Activated effector memory CD4-positive, alpha-beta T cell treated with anti-CD3 and anti-CD28 coated beads, Interleukin-2, amount 50 U/mL, for 16 hours (primary cell): ENCODE measurements at regions not wholly inside any gene's neighbourhood (a gene's known extent, or its start where the extent isn't known, plus 50 kb on each side); places are given as distances from the start of the nearest gene placed in this dataset.

ENCODE experiments used
- DNase-seq: peaks from one replicate; pipeline ENCODE4 v3.0.0-alpha.2; 2020

DNA sequence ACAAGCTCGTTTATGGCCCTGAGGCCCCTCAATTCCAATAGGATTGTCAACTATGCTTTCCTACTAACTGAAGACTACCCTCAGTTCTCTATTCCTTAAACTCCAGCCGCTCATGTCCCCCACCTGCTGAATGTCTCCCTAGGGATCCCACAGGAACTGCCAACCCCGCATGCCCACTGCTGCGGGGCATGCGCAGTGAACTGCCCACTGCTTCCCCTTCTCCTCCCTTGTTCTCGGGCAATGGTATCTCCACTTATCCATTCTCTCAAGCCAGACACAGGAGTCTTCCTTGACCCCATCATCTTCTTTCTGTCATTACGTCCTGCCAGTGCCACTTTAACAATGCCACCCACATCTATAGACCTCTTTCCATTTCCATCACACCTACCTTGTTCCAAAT, 90.0 kb downstream of the FGF18 start:
- no peak for DNase-seq

DNA sequence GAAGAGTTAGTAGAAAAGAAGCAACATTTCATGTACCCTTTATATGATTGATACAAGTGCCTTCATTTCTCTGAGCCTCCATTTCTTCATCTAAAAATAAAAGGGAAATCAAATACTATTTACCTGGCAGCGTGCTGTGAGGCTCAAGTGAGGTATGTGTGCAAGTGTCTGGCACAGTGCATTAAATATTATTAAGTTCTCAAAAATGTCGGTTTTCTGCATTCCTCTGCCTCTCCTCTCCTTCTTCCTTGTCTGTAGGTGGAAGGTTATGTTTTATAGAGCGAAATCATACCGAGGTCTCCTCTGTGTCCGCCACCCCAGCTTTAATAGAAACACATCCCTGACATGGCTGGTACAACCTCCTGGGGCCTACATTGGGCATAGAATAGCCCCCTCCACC, 93.0 kb downstream of the FGF18 start:
- no peak for DNase-seq

DNA sequence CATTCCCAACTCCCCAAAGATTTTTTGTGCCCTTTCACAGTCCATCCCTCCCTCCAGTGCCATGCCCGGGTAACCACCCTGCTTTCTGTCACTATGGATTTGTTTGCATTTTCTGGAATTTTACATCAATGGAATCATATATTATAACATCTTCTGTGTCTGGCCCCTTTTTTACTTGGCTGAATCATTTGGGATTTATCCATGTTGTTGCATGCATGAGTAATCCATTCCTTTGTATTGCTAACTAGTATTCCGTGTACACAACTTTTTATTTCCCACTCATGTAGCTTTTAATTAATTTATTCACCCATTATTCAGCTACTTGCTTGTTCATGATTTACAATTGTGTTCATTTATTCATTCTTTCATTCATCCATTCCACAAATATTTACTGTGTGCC, 94.1 kb downstream of the FGF18 start:
- no peak for DNase-seq

DNA sequence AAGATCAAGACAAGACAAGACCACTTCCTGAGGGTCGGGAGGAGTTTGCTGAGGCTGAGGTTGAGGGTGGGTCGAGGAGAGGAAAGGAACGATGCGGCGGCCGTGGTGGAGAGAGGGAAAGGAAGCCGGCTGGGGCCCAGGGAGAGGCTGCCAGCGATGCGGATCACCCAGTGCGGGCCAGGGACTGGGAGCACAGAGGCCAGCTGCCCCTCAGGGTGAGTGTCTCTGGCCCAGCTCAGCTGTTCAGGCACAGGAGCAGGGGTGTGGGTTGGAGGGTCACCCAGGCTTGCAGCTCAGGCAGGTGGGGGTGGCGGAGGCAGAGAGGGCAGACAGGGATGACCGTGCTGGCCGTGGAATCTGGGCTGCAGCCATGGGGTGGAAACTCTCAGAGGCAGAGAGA, 99.5 kb downstream of the FGF18 start:
- no peak for DNase-seq

DNA sequence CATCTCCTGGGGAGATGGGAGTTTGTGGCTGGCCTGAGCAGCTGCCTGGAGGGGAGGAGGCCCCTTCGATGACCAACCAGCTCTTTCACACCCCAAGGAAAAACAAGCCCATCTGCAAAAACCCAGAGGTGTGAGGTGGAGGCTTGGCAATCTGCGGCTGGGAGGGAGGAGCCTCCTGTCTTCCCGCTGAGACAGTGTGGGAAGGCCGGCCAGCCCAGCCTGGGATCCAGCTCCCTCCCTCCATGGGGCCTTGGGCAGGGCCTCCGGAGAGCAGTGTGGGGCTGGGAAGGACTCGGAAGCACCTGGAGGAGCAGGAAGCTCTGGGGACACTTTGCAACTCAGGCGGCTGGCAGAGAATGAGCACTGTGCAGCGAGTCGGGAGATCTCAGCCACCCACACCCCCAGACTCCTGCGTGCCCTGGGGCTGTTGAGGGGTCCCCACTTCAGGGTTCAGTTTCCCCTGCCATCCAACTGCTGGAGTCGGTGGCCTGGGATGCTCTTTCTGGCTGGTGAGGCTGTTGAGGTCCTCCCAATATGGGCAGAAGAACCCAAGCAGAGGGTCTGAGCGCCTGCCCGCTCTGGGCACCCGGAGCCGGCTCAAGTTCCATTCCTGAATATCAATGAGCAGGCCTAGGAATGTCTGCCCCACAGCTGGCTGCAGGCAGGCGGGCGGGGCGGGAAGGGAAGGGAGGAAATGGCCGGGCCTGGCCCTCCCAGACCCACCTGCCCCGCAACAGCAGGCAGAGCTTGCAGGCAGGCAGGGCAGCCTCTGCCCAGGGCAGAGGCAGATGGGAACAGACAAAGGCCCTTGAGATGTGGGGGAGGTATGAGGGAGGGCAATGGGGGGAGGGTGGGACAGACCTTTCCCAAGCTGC, 101.1 kb downstream of the FGF18 start:
- no peak for DNase-seq

DNA sequence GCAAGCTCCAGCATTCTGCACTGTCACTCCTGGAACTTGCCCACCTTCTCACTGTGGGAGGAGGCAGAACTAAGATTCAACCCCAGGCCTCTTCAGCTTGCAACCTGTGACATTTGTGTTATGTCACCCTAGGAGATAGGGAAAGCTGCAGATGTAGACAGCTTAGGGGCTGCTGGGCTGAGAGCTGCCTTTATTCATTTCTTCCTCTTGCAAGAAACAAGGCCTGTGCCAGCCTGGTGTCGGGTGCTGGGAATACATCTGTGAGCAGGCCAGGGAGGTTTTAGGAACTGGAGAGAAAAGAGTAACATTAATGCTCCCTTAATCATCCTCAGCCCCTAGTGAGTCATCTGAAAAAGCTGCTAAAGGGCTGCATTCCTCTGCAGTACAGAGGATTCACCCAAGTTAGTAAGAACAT, 101.8 kb downstream of the FGF18 start:
- no peak for DNase-seq

DNA sequence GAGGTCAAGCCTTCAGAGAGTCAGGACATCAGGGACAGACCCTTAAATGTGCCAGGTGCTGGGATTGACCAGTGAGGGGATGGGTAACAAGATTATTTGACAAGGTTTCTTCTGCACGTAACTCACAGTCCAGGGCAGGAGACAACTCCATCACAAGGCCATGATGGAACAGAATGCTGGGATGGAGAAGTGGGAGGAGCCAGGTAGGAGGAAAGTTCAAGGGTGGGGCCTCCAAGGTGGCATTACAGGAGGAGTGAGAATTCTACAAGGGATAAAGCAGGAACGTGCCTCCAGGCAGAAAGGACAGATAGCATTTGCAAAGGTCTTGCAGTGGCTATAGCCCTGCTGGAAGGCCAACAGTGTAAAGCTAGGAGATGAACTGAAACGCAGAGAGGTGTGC, 102.2 kb downstream of the FGF18 start:
- DNase-seq, result no peak

DNA sequence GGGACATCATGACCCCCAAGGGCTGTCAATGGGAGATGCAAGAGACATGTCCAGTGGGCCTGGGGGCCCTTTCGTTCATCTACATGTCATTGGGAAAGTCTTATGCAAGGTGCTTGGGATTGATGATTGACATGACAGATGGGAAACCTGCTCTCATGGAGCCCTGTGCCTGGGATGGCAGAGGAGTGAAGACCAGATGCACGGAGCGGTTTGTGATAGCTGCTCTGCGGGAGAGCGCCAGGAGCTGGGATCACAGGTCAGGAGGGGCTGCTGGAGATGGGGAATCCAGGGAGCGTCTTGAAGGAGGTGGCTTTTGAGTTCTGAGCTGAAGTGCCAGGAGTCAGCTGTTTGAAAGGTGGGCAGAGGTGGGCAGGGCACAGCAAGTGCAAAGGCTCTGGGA, 104.3 kb downstream of the FGF18 start:
- DNase-seq, result peak; percentile 28

DNA sequence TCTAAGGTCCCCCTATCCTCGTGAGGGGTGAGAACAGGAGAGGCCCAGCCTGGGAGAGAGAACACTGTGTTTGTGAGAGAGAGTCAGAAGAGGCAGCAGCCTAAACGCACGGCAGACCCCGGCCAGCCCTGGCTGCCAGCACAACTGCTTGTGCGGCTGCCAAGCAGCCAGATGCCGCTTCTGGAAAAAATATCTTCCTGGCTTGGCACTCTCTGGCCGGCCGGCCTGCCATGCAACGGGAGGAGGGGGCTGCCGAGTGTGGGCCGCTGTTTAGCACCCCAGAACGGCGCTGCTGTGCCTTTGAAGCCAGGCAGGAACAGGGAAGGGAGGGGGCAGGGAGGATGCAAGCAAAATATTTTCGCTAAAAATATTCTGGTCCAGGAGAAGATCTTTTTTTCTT, 105.0 kb downstream of the FGF18 start:
- DNase-seq, result peak; percentile 28

DNA sequence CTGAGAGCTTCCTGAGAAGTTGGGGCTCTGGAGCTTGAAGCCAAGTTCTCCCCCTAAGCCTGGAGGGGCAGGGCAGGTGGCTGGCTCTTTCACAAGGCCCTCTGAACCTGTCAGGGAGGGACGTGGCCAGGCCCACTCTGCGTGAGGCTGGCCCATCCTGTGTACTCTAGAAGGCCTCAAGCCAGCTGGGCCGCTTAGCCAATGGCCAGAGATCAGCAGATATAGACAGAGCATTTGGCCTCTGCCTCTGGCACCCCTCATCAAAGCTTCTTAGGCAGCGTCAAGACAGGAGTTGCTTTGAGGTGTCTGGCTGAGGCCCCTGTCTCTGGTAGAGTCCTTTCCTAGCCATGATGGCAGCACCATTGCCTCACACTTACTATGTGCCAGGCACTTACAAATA, 105.6 kb downstream of the FGF18 start:
- DNase-seq, result no peak

DNA sequence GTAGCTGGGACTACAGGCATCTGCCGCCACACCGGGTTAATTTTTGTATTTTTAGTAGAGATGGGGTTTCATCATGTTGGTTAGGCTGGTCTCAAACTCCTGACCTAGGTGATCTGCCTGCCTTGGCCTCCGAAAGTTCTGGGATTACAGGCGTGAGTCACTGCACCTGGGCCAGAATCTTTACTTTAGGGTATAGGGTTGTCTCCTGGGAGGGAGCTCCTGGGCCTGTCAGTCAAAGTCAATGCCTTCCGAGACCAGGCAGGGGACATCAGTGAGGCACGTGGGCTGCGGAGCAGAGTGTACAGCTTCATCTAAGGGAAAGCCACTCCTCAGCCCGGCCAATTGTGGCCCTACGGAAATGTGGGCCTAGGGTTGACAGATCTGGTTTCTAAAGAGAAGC, 108.6 kb downstream of the FGF18 start:
- no peak for DNase-seq

DNA sequence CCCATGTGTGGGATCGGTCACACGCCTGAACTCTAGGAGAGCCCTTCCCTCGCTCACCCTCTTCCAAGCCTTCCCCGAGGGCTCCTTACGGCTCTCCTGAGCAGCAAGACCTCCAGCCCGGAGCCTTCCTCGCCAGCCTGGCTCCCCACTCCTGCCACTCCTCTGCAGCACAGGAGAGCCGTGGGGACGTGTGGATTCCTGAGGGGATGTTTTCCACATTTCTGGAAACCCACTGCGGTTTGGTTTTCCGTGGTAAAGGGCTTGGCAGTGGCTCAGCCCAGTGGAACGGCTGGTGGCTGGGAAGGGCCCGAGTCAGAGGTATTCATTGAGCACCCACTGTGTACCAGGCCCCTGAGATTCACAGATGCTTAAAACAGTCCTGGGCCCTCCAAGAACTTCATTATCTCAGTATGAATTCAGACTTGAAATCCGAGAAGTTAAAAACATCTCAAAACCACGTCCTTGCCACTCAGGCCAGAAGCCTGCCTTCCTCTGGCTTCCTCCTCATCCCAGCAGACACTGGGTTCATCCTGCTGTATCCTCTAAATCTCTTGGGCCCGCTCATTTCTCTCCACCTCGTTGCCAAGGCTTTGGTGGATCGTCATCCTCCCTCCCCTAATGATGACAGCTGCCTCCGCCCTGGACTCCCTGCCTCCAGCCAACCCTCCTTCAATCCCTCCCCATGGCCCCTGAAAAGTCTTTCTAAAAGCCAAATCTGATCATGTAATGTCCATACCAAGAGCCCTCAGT, 109.6 kb downstream of the FGF18 start:
- no peak for DNase-seq

DNA sequence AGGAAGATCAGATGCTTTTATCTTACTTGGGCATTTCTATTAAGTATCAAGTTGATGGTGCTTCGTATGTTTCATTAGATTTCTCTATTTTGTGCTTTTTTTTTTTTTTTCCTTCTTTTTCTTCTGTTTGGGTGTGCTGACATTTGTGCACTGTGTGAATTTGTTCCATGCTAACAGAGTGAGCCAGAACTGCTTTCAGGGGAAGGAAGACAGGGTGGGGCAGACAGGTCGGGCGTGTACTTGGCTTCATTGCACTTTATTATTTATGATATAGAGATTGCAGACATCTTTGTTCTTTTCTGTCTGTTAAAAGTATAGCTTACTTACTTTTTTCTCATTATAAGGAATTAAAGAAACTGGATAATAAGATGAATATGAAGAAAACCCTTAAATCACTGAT, 112.2 kb downstream of the FGF18 start:
- no peak for DNase-seq

DNA sequence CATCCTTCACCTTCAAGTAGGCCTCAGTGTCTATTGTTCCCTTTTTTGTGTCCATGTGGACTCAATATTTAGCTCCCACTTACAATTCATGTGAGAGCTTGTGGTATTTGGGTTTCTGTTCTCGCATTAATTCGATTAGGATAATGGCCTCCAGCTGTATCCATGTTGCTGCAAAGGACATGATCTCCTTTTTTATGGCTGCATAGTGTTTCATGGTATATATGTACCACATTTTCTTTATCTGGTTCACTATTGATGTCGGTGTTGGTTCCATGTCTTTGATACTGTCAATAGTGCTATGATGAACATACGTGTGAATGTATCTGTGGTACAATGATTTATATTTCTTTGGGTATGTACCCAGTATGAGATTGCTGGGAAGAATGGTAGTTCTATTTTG, 113.7 kb downstream of the FGF18 start:
- no peak for DNase-seq

DNA sequence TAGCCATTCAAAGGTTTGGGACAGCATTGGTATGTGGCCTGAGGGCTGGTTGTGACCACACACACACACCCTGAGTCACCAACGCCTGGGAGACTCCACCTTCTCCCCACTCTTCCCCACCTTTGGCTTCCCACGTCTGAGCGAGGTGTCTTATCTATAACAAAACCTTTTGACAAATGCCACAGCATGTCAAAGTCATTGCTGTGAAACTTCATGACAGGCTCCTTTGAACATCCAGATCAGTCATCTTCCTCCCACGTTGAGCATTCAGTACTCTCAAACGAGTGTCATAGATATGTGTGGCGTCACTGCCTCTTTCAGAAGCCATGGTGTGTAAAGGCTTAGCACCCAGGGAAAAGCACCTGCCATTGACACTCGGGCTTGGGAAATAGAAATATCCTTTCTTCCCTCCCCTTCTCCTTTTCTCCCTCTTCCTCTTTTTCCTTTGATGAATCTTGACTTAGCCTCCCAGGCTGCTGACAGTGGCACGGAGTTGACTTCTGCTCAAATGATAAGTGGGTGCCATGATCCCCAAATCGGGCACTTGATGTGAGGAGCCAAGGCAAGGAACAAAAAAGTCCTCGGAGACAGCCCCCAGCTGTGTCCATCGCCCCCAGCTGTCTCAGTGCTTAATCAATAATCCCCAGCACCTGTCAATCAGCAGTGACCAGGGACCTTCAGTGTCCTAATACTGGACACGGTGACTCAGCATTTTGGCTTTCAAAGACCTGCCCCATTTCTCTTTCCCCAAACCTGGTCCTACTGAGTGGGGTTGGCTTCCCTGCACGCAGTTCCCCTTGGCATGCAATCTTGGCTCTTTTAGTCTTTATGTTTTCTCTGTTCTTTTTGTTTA, 114.8 kb downstream of the FGF18 start:
- DNase-seq, result no peak

DNA sequence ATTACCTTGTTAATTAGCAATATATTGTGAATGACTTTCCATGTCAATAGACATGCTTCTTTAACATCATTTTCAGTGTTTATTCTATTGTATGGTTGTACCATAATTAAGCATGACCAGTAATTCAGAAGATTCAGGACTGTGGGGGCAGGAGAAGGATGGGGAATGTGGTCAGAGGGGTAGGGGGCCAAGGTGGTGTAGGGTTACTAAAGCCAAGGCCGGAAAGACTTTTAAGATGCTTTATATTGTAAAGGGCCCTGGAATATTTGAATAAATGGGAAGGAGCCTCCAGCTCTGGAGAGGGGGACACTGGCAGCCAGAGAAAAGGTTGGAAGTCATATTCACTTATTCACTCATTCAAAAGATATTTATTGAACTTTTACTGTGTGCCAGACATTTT, 115.7 kb downstream of the FGF18 start:
- DNase-seq, result no peak

DNA sequence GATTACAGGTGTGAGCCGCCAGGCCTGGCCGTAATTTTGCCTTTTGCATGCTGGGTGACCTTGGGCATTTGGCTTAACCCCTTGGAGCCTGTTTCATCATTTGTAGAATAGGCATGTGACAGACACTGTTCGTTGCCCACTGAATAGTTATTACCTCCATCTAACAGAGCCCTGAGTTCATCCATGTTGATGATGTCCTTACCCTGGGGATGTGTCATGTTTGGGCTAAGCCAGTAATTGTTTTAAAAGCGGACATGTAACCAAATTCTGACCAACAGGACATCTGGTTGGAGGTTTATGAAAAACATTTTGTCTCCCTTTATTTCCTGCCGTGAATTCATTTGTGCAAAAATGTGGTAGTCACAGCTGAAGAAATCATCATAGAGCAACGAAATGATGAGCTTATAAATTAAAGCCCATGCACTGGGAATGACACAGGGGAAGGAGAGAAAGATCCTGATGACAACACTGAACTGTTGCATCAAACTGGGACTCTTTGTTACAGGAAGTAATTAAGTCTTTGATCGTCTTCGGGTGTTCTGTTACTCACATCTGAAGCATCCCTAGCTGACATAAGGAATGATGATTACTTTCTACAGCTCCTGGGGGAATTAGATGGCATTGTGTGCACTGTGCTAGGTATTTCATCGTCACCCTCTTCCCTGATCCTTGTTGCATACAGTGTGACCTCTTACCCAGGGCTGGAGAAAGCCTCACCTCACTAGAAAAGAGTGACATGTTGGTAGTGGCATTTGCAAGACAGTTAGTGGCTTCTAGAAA, 117.8 kb downstream of the FGF18 start:
- no peak for DNase-seq

DNA sequence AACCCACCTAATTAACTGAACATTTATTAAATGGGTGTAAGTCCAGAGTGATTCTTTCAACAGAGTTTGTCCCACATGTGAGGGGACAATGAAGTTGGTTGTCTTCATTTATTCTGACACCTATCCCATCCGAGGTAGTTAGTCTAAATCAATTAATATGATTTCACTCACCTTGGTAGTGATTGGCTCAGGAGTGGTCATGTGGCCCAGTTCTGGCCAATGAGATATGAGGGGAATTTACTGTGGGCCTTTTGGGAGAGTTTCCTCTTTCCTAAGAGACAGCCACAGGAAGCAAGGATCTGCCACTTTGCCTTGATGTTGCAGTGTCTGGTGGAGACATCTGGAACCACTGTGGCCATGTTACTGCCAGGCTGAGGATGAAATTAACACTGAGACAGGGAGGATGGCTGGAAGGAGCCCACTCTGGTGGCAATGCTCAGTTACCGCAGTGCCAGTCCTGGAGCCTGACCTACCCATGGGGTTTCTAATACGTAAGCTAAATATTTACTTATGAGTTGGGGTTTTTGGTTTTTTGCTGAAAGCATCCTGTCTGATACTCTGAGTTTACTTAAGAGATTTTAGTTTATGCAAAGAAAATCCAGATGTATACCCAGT, 118.6 kb downstream of the FGF18 start:
- no peak for DNase-seq

DNA sequence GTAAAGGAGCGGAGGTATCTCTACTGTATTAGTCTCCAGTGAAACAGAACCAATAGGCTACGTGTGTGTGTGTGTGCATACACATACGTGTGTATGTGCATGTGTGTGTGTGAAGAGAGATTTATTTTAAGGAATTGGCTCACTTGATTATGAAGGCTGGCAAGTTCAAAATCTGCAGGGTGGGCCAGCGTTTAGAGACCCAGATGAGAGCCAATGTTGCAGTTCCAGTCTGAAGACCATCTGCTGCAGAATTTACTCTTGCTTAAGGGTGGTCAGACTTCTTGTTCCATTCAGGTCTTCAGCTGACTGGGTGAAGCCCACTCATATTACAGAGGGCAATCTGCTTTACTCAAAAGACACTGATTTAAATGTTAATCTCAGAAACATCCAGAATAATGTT, 119.2 kb downstream of the FGF18 start:
- DNase-seq, result no peak

DNA sequence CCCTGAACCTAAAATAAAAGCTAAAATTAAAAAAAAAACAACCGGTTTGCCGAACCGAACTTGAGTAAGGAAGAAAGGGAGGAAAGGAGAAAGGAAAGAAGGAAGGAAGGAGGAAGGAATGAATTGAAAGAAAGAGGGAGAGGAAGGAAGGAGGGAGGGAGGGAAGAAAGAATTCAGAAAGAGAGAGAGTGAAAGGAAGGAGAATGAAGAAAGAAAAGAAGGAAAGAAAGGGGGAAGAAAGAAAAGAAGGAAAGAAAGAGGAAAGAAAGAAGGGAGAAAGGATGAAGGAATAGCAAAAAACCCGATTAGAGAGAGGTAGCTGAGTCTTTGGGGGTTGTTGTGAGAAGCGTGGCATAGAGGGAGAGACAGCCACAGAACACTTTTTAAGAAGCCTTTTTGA, 121.4 kb downstream of the FGF18 start:
- no peak for DNase-seq

DNA sequence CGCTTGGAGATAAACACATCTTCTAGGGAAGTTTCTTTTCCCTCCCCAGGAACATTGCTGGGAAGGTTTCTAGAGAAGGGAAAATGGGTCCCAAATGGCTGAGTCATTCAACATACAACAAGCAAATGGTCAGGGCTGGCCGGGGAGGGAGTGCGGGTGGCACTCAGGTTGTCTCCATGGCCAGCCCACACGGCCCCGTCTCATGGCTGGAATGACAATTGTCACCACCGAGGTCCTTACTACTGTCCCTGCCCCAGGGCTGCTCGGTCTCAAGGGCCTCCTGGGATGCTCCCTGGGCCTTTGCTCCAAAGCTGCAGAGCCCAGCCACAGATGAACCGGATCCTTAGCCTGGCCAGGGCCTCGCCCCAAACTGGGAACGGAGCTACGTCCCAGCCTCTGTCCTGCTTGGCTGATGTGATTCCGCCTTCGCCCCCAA, 121.9 kb downstream of the FGF18 start:
- no peak for DNase-seq

DNA sequence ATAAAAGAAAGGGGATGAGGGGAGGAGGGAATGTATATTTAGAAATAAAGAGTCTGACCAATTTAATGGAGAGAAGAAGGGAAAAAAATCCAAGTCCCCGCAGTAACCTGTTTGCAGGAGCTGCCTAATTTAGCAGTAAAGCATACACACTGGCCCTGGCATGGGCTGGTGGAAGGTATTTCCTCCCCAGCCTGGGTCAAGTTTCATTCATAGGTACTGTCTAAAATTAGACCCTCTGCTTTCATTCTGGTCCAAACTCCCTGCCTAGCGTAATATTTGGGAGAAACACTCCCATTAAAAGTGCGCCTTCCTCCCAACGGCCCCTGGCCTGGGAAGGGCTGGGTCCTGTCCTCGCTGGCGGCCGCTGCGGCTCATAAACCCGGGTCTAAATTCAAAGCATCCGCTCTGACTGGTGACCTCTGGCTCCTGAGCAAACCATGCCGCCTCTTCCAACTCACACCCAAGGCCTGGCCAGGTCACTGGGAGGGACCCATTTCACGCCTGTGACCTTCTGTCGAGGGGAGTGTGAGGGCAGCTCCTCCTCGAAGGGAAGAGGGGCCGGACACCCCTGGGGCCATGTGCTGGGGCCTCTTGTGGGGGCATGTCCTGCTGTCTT, 123.2 kb downstream of the FGF18 start:
- DNase-seq, result no peak
